Panc1 (cell line): ENCODE measurements at regions not wholly inside any gene's neighbourhood (a gene's known extent, or its start where the extent isn't known, plus 50 kb on each side); places are given as distances from the start of the nearest gene placed in this dataset.

Experiments used
- CTCF ChIP-seq: fragments of 450-650 bp; IDR thresholded peaks from 2 replicates; pipeline ENCODE4 v1.5.1; 2017; ENCODE audit warnings: mild to moderate bottlenecking
- POLR2AphosphoS5 ChIP-seq: IDR thresholded peaks from 2 replicates; pipeline ENCODE4 v1.6.1; 2012; ENCODE audit warnings: mild to moderate bottlenecking, low read depth, low read length, moderate library complexity
- REST ChIP-seq, 2 experiments: IDR thresholded peaks; 2 replicates each; pipeline ENCODE4 v1.6.1; 2011 to 2012; ENCODE audit warnings: low read depth in 2 of 2, control low read depth in 1 of 2, low read length in 1 of 2, mild to moderate bottlenecking in 1 of 2, moderate library complexity in 1 of 2; ENCODE audit not compliant: insufficient read depth in 1 of 2
- SIN3A ChIP-seq: IDR thresholded peaks from 2 replicates; pipeline ENCODE4 v1.6.1; 2012; ENCODE audit warnings: low read depth, mild to moderate bottlenecking, low read length, moderate library complexity, borderline replicate concordance; ENCODE audit not compliant: insufficient read depth
- TCF7L2 ChIP-seq: IDR thresholded peaks from 2 replicates; pipeline ENCODE4 v1.6.1; 2011; ENCODE audit warnings: mild to moderate bottlenecking, low read depth, low read length, inconsistent platforms

- no peak for TF ChIP-seq CTCF
- TF ChIP-seq REST (IDR thresholded peaks at IDR 0.05; ENCODE audit: insufficient read depth in 1 of 2, low read depth in 2 of 2, low read length in 1 of 2), result no peak
- no peak for TF ChIP-seq POLR2AphosphoS5
- TF ChIP-seq SIN3A, result no peak
- no peak for TF ChIP-seq TCF7L2
Observed at GRCh38 chr12:29054858-29055663, 94.0 kb upstream of the FAR2 start.
